ENCODE measurements at regions not wholly inside any gene's neighbourhood (a gene's known extent, or its start where the extent isn't known, plus 50 kb on each side); places are given as distances from the start of the nearest gene placed in this dataset.

- ChIA-PET CTCF (no interaction called here), POLR2A (no interaction called here)
- Mint-ChIP-seq H3K4me1 (ENCODE audit: insufficient read depth, unreplicated experiment) (no peaks in the 10 kb centered on the region), H3K4me3 (ENCODE audit: unreplicated experiment) (no peak overlapping the region), H3K27ac (ENCODE audit: low read depth, unreplicated experiment) (no peak overlapping the region), H3K36me3 (ENCODE audit: insufficient read depth, unreplicated experiment) (no peaks in the 10 kb centered on the region), H3K27me3 (ENCODE audit: insufficient read depth, unreplicated experiment) (peaks cover 28% of the 10 kb centered on the region), H3K9me3 (ENCODE audit: unreplicated experiment) (peaks cover 7% of the 10 kb centered on the region)
- BruUV-seq (replicated peaks) = no TSS peak
- intact Hi-C loops (cut with micrococcal nuclease) = no loop called here
- TF ChIP-seq CTCF (IDR thresholded peaks at IDR 0.05; ENCODE audit: unreplicated experiment) = no peak
- DNase-seq (ENCODE audit: unreplicated experiment) = no peak
Measured at GRCh38 chr18:72152935-72153334, 391.2 kb downstream of the CBLN2 start.

GRCh38 chr18:72147830-72148229, 396.3 kb downstream of the CBLN2 start:
- H3K4me3 Mint-ChIP-seq (ENCODE audit: unreplicated experiment) = no peak overlapping the region
- peaks cover under 1% of the 10 kb centered on the region for H3K27me3 Mint-ChIP-seq (ENCODE audit: insufficient read depth, unreplicated experiment)
- intact Hi-C loops (cut with micrococcal nuclease) = no loop called here

GRCh38 chr18:72140007-72140406, 404.1 kb downstream of the CBLN2 start:
- ChIA-PET CTCF (interaction anchor here (1.3 kb wide), 1 partner anchor 10 kb away, joined by 4 read pairs; no protein-coding TSS in a partner anchor), POLR2A (no interaction called here)
- no peak overlapping the region for H3K27ac Mint-ChIP-seq (ENCODE audit: low read depth, unreplicated experiment)
- peaks cover 5% of the 10 kb centered on the region for H3K36me3 Mint-ChIP-seq (ENCODE audit: insufficient read depth, unreplicated experiment)
- no peak overlapping the region for H3K4me3 Mint-ChIP-seq (ENCODE audit: unreplicated experiment)
- no peaks in the 10 kb centered on the region for H3K9me3 Mint-ChIP-seq (ENCODE audit: unreplicated experiment)
- H3K4me1 Mint-ChIP-seq (ENCODE audit: insufficient read depth, unreplicated experiment) = no peaks in the 10 kb centered on the region
- BruUV-seq (replicated peaks) = no TSS peak
- no peak for DNase-seq (ENCODE audit: unreplicated experiment)
- intact Hi-C loops (cut with micrococcal nuclease) = no loop called here
- TF ChIP-seq CTCF (IDR thresholded peaks at IDR 0.05; ENCODE audit: unreplicated experiment) = no peak
- H3K27me3 Mint-ChIP-seq (ENCODE audit: insufficient read depth, unreplicated experiment) = no peaks in the 10 kb centered on the region

More at GRCh38 chr18:72147830-72148229, 396.3 kb downstream of the CBLN2 start:
- no TSS peak for BruUV-seq (replicated peaks)
- no peak for DNase-seq (ENCODE audit: unreplicated experiment)
- POLR2A ChIA-PET = interaction anchor here (0.7 kb wide), 1 partner anchor 9 kb away, joined by 3 read pairs; no protein-coding TSS in a partner anchor
- no peaks in the 10 kb centered on the region for H3K36me3 Mint-ChIP-seq (ENCODE audit: insufficient read depth, unreplicated experiment)
- no peaks in the 10 kb centered on the region for H3K9me3 Mint-ChIP-seq (ENCODE audit: unreplicated experiment)
- CTCF ChIA-PET = interaction anchor here (0.7 kb wide), 1 partner anchor 171 kb away, joined by 3 read pairs; no protein-coding TSS in a partner anchor
- no peak for TF ChIP-seq CTCF (IDR thresholded peaks at IDR 0.05; ENCODE audit: unreplicated experiment)
- no peaks in the 10 kb centered on the region for H3K4me1 Mint-ChIP-seq (ENCODE audit: insufficient read depth, unreplicated experiment)
- no peak overlapping the region for H3K27ac Mint-ChIP-seq (ENCODE audit: low read depth, unreplicated experiment)

- no TSS peak for BruUV-seq (replicated peaks)
- intact Hi-C loops (cut with micrococcal nuclease) = no loop called here
- no peak for DNase-seq (ENCODE audit: unreplicated experiment)
- no peaks in the 10 kb centered on the region for H3K36me3 Mint-ChIP-seq (ENCODE audit: insufficient read depth, unreplicated experiment)
- ChIA-PET POLR2A (interaction anchor here (0.7 kb wide), 1 partner anchor 24 kb away, joined by 3 read pairs; no protein-coding TSS in a partner anchor), CTCF (no interaction called here)
- no peak overlapping the region for H3K4me3 Mint-ChIP-seq (ENCODE audit: unreplicated experiment)
- H3K27ac Mint-ChIP-seq (ENCODE audit: low read depth, unreplicated experiment) = no peak overlapping the region
- no peak for TF ChIP-seq CTCF (IDR thresholded peaks at IDR 0.05; ENCODE audit: unreplicated experiment)
- no peaks in the 10 kb centered on the region for H3K27me3 Mint-ChIP-seq (ENCODE audit: insufficient read depth, unreplicated experiment)
- H3K9me3 Mint-ChIP-seq (ENCODE audit: unreplicated experiment) = no peaks in the 10 kb centered on the region
- H3K4me1 Mint-ChIP-seq (ENCODE audit: insufficient read depth, unreplicated experiment) = no peaks in the 10 kb centered on the region
Measured at GRCh38 chr18:72128649-72129048, 415.5 kb downstream of the CBLN2 start.

Measured in MCF 10A (cell line).